ENCODE measurements at regions not wholly inside any gene's neighbourhood (a gene's known extent, or its start where the extent isn't known, plus 50 kb on each side); places are given as distances from the start of the nearest gene placed in this dataset.
A peak's percentile ranks its signal among the peaks of the same experiment; 100 is the strongest.

- ChIA-PET CTCF (no interaction called here), POLR2A (ENCODE audit: unreplicated experiment) (no interaction called here)
- no peak overlapping the region for H2BK15ac ChIP-seq (ENCODE audit: low read depth, low read length)
- in situ Hi-C loops (cut with MboI; ENCODE audit: low sequenced_read_pairs): no loop called here
- H2AK9ac ChIP-seq (replicated peaks; ENCODE audit: low read depth, low read length, poor library complexity): no peak overlapping the region
- intact Hi-C loops (cut with micrococcal nuclease): no loop called here
- no peak overlapping the region for H3K4ac ChIP-seq (ENCODE audit: low read depth, low read length)
- H3K9me3 ChIP-seq (ENCODE audit: control insufficient read depth, insufficient read depth, low read length): peaks cover 6% of the 10 kb centered on the region
- H3K27me3 ChIP-seq (ENCODE audit: control insufficient read depth, insufficient read depth, low read length): no peaks in the 10 kb centered on the region
- no peak overlapping the region for H2AK5ac ChIP-seq (ENCODE audit: low read depth, low read length)
- no TSS peak for BruUV-seq (replicated peaks)
- no peaks in the 10 kb centered on the region for H3K9me1 ChIP-seq (ENCODE audit: insufficient read depth, low read length)
- no peak overlapping the region for H3K4me3 ChIP-seq (ENCODE audit: insufficient read depth, low read depth, low read length)
- H4K20me1 ChIP-seq (ENCODE audit: insufficient read depth, low read length): no peaks in the 10 kb centered on the region
- no peaks in the 10 kb centered on the region for H3K4me1 ChIP-seq (ENCODE audit: control insufficient read depth, insufficient read depth, low read length)
- no peak overlapping the region for H2BK20ac ChIP-seq (ENCODE audit: low read depth, low read length)
- no peak overlapping the region for H3K56ac ChIP-seq (ENCODE audit: extremely low read depth, insufficient read depth, low read length)
- H3K79me1 ChIP-seq (ENCODE audit: low read depth in 1 of 2, low read length in 2 of 2): no peaks in the 10 kb centered on the region
- no peak overlapping the region for H3K18ac ChIP-seq (ENCODE audit: low read depth, low read length)
- dilution Hi-C loops (cut with HindIII; ENCODE audit: low sequenced_read_pairs, unreplicated experiment): no loop called here
- ATAC-seq (ENCODE audit: low read depth) (no peak), DNase-seq (no peak)
- no peaks in the 10 kb centered on the region for H3K36me3 ChIP-seq (ENCODE audit: control insufficient read depth, insufficient read depth, low read length)
- H2AFZ ChIP-seq (replicated peaks; ENCODE audit: low read length, poor library complexity): no peak overlapping the region
- H3K23ac ChIP-seq (ENCODE audit: low read depth, low read length): no peak overlapping the region
- no peak overlapping the region for H4K8ac ChIP-seq (ENCODE audit: low read depth in 2 of 2, low read length in 2 of 2)
- no peak overlapping the region for H2BK5ac ChIP-seq (ENCODE audit: low read depth, low read length, poor library complexity, severe bottlenecking)
- no peak overlapping the region for H3K4me2 ChIP-seq (ENCODE audit: low read depth, low read length)
- WGBS, 2 experiments (ENCODE audit: extremely low coverage in 2 of 2, insufficient read length in 1 of 2): no CpG with 5 or more reads among the region's 2 CpGs
- H3K9ac ChIP-seq (ENCODE audit: low read depth, low read length): no peak overlapping the region
- no peak overlapping the region for H3K14ac ChIP-seq (replicated peaks; ENCODE audit: low read depth, low read length)
- TF ChIP-seq MXI1 (IDR thresholded peaks at IDR 0.05; ENCODE audit: borderline replicate concordance, low read depth, low read length): no peak
- TF ChIP-seq CEBPB (IDR thresholded peaks at IDR 0.05; ENCODE audit: low read depth, low read length): peak; percentile 73
- no peak overlapping the region for H3K27ac ChIP-seq (ENCODE audit: insufficient read depth, low read length)
- H4K5ac ChIP-seq (ENCODE audit: low read depth, low read length): no peak overlapping the region
- no peak overlapping the region for H4K91ac ChIP-seq (ENCODE audit: insufficient read depth, low read depth, low read length)
- no peak overlapping the region for H2BK120ac ChIP-seq (ENCODE audit: low read depth, low read length)
Observed at GRCh38 chr9:23532282-23532681, 293.8 kb downstream of the ELAVL2 start.

Measured in IMR-90 (cell line).